22Rv1 (cell line): ENCODE measurements at regions not wholly inside any gene's neighbourhood (a gene's known extent, or its start where the extent isn't known, plus 50 kb on each side); places are given as distances from the start of the nearest gene placed in this dataset.
"Not testable (repeated sequence)": the region's sequence is repeated elsewhere in the genome, so short reads cannot be mapped to it uniquely, and the experiment has no call there.

Experiments
- H3K27ac ChIP-seq: fragments of 450-650 bp; 2 replicates; pipeline ENCODE4 v1.5.1; 2017
- CTCF ChIP-seq: fragments of 450-650 bp; IDR thresholded peaks from 2 replicates; pipeline ENCODE4 v1.5.1; 2017; ENCODE audit warnings: mild to moderate bottlenecking
- ZFX ChIP-seq: fragments of 450-650 bp; IDR thresholded peaks from 2 replicates; pipeline ENCODE4 v1.6.1; 2017; ENCODE audit warnings: antibody characterized with exemption, borderline replicate concordance

- no peak overlapping the region for H3K27ac ChIP-seq
- no peak for TF ChIP-seq ZFX
- TF ChIP-seq CTCF, result no peak
Observed at GRCh38 chr14:100427166-100427565, 104.0 kb downstream of the SLC25A47 start.

GRCh38 chr14:100428727-100429126 is 105.6 kb downstream of the SLC25A47 start:
- no peak for TF ChIP-seq ZFX
- no peak for TF ChIP-seq CTCF
- H3K27ac ChIP-seq, result no peak overlapping the region

GRCh38 chr14:100429537-100429936 is 106.4 kb downstream of the SLC25A47 start:
- H3K27ac ChIP-seq, result no peak overlapping the region
- TF ChIP-seq CTCF (no peak), ZFX (no peak)

- no peak overlapping the region for H3K27ac ChIP-seq
- TF ChIP-seq ZFX (no peak), CTCF (no peak)
Observed at GRCh38 chr14:100430571-100430970, 107.4 kb downstream of the SLC25A47 start.

GRCh38 chr14:100431461-100431860 is 108.3 kb downstream of the SLC25A47 start:
- H3K27ac ChIP-seq, result not testable (repeated sequence)

- no peak for TF ChIP-seq ZFX
- H3K27ac ChIP-seq, result no peak overlapping the region
Observed at GRCh38 chr14:100432652-100433427, 109.7 kb downstream of the SLC25A47 start.

- no peak overlapping the region for H3K27ac ChIP-seq
- TF ChIP-seq CTCF, result no peak
- no peak for TF ChIP-seq ZFX
Observed at GRCh38 chr14:100433428-100433814, 110.3 kb downstream of the SLC25A47 start.

- H3K27ac ChIP-seq, result no peak overlapping the region
- TF ChIP-seq CTCF, result no peak
Observed at GRCh38 chr14:100434033-100434601, 111.0 kb downstream of the SLC25A47 start.
